GM19455 (cell line): ENCODE measurements at regions not wholly inside any gene's neighbourhood (a gene's known extent, or its start where the extent isn't known, plus 50 kb on each side); places are given as distances from the start of the nearest gene placed in this dataset.
"Not testable (repeated sequence)": the region's sequence is repeated elsewhere in the genome, so short reads cannot be mapped to it uniquely, and the experiment has no call there.

Experiments used
- ATAC-seq: cut with Tn5 transposase; IDR thresholded peaks from one replicate; pipeline ENCODE4 v1.9.1; 2021; ENCODE audit not compliant: unreplicated experiment

DNA sequence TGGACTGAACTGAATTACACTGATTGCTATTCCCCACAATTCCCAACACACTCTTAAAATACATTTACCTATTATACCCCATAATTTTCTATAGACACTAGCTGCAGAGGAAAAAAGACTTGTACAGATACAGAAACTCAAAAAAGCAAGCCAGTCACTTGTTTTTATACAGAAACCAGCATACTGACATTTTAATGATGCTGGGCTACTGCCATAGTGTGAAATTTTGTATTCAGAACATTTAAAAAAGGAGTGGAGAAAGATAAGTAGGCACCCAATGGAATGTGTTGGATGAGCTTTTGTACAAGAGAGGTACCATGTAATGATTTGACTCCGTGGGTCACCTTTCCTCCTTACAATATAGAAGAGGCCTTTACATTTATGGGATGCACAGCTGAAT lies 740.1 kb downstream of the PLCL1 start:
- no peak for ATAC-seq

DNA sequence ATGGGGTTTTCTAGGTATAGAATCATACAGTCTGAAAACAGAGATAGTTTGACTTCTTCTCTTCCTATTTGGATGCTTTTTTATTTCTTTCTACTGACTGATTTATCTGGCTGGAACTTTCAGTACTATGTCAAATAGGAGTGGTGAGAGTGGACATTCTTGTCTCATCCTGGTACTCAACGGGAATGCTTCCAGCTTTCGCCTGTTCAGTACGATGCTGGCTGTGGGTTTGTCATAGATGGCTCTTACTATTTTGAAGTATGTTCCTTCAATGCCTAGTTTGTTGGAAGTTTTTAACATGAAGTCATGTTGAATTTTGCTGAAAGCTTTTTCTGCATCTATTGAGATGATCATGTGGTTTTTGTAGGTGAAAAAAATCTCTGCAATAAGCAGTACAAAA lies 730.4 kb downstream of the PLCL1 start:
- ATAC-seq, result no peak

DNA sequence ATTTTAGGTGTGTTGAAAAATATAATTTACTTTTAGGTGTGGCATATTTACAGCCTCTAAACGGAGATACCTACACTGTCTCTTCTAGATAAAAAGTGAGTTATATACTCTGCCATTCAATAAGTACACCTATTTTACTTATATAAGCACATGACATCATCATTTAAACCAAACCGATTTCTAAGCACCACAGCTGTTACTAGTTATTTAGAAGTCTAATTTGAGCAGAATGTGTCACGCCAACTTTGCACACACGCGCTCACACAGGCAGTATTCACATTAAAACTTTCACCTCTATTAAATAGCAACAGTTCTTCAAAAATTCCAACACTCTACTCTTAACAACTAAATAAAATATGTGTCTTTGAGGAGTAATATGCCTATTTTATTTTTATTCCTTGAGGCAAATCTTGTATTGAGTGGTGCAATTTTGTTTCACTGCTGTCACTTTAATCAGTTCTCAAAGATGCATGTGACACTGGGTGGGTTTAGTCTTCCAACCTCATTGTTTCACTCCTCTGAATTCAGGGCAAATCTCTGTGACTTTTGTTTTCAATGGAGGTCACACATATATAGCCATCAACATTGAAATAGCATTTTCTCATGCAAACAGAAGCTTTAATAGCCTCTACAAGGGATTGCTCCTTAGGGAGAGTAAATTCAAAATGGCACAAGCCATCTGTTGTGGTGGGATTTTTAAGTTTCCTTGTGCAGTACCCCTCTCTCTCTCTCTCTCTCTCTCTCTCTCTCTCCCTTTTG lies 721.0 kb downstream of the PLCL1 start:
- ATAC-seq, result no peak

DNA sequence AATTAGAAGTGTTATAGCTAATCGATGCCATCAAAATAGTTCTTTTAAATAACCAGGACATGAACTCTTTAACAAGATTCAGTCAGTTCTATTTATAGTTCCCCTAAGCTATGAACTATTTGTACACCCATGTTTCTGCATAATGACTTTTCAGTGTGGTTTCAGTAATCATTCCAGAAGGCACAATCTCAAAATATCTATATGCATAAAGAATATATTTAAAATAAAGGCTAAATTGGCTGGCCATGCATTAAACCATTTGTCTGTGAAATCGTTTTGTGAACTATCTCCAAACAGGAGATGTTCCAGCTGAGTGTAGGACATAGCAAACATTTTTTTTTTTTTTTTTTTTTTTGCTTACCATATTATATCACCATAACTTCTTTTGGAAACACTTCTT lies 719.3 kb downstream of the PLCL1 start:
- ATAC-seq, result no peak

DNA sequence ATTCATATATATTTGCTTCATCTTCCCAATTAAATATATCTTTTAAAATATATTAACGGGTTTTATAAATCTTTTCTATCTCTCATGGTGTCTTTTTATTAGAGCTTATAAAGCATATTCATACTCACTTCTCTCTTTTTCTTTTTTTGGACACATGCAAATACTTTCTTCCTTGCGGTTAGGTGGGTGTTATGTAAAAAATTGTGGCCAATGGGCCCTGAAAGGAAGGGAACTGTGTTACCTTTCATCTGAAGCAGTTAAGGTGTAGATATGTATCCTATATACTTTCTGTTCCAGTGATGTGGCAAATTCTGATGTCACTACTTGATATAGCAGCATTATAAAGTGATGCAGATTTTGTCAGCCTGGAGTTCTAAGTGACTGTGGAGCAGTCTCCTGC lies 714.5 kb downstream of the PLCL1 start:
- ATAC-seq, result no peak

DNA sequence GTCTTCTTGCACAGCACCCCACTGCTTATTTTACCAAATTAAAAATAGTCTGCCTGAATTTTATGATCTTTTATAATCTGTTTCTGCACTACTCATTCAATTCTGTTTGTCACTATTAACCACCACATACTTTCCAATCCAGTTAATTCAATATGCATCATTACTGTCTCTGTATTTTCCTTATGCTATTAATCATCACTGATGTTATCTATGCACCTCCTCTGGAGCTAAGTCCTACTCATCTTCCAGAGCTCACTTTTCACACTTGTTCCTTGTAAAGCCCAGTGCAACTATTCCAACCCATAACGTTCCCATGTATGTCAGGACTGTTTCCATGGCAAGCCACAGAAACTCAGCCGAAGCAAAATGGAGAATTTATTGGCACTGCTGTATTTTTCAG lies 713.6 kb downstream of the PLCL1 start:
- no peak for ATAC-seq

DNA sequence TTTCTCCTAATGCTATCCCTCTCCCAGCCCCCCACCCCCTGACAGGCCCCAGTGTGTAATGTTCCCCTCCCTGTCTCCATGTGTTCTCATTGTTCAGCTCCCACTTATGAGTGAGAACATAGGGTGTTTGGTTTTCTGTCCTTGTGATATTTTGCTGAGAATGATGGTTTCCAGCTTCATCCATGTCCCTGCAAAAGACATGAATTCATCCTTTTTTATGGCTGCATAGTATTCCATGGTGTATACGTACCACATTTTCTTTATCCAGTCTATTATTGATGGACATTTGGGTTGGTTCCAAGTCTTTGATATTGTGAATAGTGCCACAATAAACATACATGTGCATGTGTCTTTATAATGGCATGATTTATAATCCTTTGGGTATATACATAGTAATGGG lies 704.2 kb downstream of the PLCL1 start:
- not testable (repeated sequence) for ATAC-seq

DNA sequence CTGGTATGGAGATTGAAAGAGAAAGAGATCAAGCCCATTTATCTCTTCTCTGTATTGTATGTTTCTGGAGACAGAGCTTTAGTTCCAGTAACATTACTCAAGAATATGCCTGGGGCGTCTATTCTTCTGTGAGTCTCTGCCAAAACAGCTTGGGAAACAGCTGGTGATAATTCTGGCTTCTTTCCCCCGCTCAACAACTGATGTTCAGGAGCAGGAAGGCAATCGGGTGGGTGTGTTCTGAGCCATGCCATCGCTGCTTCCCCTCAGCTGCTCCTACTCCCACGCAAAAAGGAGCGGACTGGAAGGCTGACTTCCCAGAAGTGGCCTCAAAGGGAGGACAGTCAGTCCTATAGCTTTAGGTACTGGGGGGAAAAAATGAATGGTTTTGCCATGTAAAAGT lies 695.1 kb downstream of the PLCL1 start:
- ATAC-seq, result no peak

DNA sequence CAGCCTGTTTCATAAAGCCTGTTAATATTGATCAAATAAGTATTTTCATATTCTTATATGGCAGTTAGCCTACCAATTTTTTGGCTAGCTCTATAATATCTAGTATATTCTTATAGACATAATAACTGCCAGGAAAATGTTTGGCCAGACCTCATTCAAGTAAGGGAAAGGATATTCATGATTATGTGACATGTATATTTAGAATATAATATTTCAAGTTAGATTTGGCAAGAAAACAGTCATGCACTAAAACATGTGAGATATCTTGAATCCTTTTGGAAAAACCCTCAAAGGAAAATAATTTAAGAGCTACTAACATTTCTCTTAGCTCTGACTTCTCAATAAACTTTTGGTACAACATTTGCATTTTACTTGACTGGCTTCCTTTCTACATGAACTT lies 694.1 kb downstream of the PLCL1 start:
- no peak for ATAC-seq

DNA sequence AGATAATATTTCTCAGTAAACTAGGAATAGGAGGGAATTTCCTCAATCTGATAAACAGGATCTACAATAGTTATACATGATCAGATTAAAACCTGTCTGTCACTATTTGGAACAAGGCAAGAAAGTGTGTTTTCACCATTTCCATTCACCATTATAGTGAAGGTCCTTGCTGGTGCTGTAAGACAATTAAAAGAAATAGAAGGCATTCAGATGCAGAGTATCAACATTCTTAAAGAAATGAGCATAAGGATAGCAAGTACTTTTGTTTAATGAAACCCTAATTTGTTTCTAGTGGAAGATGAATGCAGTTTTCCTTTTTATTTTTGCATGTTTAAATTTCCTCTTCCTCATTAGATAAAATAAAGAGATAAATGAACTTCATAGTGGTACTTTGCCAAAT lies 693.7 kb downstream of the PLCL1 start:
- ATAC-seq, result no peak

DNA sequence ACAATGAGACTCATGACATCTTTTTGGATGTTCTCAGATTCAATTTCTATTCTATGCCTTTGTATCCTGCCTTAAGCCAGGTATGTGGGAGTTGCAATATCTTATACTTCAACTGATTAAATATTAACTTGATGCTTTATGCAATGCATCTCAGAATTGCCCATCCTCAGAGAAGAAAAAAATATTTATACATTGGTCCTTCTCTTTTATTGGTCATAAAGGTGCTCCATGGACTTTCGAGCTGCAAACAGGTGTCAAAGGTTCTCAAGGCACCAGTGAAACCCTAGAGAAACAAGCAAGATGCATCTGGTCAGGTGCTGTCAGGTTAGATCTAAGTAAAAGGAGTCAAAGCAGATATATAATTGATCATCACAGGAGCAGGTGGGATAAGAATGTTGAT lies 690.5 kb downstream of the PLCL1 start:
- ATAC-seq, result no peak

DNA sequence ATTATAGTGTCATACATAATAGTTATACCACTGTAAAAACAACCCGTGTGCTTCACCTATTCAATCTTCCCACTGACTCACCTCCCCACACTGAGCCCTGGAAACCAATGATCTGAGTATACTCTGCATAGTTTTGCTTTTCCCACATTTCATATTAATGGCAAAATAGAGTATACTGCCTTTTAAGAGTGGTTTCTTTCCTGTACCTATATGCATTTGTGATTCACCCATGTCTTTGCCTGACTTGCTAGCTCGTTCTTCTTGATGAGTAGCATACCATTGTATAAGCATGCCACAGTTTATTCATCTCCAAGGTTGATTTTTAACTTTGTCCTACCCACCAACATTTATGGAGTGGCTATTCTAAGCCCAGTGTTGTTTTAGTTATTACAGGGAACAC lies 686.4 kb downstream of the PLCL1 start:
- ATAC-seq, result no peak

DNA sequence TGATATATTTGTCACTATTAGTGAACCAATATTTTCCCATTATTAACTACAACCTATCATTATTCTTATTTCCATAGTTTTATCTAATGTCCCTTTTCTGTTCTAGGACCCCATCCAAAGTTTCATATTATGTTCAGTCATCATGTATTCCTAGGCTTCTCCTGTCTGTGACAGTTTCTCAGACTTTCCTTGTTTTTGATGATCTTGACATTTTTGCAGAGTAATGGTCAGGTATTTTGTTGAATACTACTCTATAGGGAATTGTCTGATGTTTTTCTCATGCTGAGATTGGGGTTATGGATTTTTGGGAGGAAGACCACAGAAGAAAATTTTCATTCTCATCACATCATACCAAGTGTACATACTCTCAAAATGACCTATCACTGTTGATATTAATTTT lies 684.6 kb downstream of the PLCL1 start:
- ATAC-seq, result no peak

DNA sequence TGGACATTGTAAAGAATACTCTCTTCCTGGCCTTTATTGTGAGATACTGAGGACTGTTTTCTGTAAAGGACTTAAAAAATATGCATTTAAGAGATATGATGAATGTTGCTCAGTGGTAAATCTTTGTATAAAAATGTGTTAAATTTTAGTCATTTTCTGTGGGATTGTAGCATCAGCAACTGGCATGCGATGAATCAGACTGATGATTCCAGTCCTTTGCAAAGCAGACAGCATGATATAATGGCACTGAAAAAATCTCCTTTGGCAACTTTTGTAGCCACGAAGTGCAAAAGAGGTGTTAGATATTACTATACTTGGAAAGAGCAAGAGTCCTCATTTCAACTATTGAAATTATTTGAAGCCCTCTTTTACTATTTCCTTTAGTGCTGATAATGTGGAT lies 678.7 kb downstream of the PLCL1 start:
- ATAC-seq, result no peak

DNA sequence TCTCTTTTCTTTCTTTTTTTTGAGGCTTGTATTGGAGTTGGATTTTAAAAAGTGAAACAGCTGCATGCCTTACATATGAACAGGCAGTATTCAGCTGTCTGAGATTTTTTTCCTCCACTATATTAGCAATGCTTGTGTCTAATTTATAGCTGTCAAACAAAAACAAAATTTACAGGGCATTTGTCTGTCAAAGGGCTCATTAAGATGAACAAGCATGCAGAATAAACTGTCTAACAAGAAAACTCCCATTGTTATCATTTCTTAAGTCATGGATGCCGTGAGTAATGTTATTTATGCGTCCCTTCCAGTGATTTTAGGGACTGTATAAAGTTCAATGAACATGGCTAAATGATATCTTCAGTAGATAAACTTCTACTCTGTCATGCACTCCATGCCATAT lies 674.7 kb downstream of the PLCL1 start:
- no peak for ATAC-seq

DNA sequence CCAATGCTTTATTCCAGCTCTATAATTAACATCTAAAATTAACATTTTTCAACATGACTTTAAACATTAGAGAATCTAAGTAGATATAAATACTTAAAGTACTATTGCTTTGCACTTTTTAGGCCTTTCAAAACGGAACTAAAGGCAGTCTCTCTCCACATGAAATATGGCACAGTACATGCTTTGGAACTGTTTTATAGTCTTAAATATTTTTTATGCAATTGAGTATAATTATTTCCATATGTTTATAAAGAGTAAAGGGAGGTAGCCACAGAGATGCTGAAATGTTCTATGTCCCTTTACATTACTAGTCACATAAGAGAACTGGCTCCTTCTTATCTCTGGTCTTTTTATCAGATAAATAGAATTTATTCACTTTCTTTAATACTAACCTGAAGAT lies 674.0 kb downstream of the PLCL1 start:
- no peak for ATAC-seq

DNA sequence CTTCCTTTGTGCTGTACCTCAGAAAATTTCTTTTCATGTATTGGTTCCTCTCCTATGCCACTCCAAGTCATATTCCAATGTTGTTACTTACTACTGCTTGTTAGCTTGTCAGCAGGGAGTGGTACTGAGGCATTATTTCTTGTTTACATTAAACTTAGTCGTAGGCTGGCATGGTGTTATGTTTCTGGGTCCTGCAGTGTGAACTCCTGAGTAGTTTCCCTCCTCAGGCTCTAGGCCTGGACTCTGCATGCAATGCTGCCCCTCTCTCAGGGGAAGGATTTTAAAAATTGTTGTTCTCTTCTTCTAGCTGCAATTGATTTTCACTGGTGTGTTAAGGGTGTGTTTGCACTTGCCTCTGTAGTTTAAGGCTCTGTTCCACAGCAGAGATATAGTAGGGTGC lies 671.6 kb downstream of the PLCL1 start:
- no peak for ATAC-seq

DNA sequence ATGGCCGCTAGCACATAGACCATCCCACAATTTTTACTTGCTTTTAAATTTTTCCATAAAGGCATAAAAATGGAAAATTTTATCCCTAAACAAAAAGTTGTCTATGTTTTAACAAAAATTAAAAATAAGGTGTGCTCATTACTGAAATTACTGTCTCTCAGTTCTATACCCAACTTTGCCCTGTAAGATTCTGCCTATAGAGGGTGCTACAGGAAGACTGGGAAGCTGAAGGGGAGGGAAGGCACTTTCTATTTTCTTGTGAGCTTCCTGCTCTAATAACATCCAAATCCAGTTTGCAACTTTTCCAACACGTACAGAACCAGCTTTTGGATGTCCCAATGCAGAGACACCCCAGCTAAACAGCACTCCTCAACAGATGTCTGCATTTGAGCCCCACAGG lies 666.9 kb downstream of the PLCL1 start:
- ATAC-seq, result no peak

DNA sequence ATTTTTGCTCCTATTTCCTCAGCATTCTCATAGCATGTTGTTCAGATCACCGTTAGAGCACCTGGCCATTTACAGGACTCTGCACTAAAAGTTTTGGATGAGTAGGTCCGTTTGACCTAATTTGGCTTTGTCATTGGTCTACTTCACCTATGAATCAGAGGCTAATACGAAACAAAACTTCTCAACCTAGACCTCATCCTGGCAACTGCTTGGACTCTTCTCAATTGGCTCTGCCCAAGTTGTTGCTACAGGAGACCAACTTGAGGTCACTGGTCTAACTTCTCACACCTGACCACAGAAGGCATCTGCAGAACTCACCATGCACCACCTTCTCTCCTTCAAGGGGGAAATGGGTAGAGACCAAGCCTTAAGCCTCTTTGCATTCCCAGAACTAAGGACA lies 663.7 kb downstream of the PLCL1 start:
- ATAC-seq, result no peak

DNA sequence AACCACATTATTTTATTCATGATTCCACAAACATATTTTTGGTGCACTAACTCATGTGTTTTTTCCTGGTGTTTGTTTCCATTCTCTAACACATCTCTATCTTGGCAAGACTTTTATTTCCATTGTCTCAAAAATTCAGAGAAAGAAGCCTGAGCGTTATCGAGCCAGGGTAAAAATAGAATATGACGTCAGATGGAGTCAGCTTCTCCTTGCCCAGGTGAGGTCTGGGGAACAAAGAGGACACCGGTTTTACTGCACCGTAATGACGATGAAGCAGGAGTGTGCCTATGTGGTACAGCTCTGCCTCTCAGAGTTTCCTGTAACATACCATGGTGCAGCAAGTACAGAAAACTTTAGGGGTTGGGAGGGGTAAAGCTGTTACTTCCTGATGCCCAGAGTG lies 661.6 kb downstream of the PLCL1 start:
- ATAC-seq, result no peak

DNA sequence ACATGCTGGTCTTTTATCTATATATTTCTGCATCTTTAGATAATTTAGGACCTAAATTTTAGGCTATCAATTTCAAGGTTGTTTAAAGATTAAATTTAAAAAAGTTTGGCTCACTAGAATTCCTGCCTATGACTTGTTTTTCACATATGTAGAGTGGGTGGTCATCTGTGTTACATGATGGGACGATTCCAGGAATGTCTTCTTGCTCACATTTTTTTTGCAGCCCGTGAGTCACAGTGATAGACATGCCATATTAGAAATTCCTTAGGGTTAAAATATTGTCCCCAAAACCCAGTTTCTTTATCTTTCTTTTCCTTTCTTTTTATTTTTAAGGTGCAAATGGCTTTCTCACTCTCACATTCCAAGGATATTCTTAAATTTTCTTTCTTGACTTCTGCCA lies 652.0 kb downstream of the PLCL1 start:
- ATAC-seq, result no peak

DNA sequence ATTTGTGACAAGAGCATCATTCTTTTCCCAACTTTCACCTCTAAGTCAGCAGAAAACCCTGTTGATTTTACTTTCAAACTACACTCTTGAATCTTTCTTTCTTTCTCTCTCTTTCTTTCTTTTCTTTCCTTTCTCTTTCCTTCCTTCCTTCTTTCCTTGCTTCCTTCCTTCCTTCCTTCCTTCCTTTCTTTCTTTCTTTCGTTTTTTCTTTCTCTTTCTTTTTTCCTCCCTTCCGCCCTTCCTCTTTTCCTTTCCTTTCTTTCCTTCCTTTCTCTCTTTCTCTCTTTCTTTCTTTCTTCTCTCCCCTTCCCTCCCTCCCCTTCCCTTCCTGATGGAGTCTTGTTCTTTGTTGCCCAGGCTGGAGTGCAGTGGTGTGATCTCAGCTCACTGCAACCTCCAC lies 649.5 kb downstream of the PLCL1 start:
- ATAC-seq, result no peak

DNA sequence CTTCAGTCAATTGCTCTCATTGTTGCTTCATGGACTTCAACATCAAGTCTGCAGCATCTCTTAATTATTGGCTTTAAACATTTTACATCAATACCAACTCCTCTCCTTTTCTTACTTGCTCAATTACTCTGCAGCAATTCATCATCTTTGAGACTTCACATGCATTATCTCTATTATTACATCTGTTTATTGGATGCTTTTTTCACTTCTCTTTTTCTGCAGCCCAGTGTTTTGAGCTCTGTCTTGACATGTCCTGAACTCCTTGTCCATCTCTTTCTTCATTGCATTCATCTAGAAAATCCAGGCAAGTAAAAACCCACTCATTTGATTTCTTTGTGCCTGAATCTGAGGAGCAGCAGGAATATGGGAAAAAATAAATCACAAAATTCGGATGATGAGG lies 647.9 kb downstream of the PLCL1 start:
- no peak for ATAC-seq

DNA sequence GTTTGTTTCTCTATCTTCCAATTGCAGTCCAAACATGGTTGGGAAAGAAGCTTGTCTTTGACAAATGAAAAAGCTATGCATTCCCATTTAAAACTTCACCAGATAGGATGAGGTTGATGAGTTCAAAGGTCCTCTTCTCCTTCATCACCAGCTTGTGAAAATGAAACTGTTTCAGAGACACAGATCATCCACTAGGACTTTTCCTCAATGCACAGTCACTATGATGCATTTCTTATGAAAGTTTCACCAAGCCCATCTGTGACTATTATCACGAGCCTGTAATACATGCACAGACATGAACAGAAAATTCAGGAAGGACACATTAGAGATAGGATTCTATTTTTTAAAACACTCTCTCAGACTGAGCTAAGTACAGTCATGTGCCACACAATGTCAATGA lies 644.4 kb downstream of the PLCL1 start:
- no peak for ATAC-seq
